Activated T-cell treated with anti-CD3 and anti-CD28 coated beads for 48 hours (primary cell): ENCODE measurements at regions not wholly inside any gene's neighbourhood (a gene's known extent, or its start where the extent isn't known, plus 50 kb on each side); places are given as distances from the start of the nearest gene placed in this dataset.

Experiments used
- DNase-seq: peaks from one replicate; pipeline ENCODE4 v3.0.0-alpha.2; 2020; ENCODE audit warnings: low read depth

GRCh38 chr3:34793057-34793456, 846.3 kb upstream of the ARPP21 start:
- DNase-seq: no peak

- no peak for DNase-seq
Measured at GRCh38 chr3:34807611-34808010, 831.7 kb upstream of the ARPP21 start.

- no peak for DNase-seq
Measured at GRCh38 chr3:34808287-34808686, 831.0 kb upstream of the ARPP21 start.

GRCh38 chr3:34828847-34829246, 810.5 kb upstream of the ARPP21 start:
- DNase-seq: no peak

GRCh38 chr3:34832865-34833508, 806.3 kb upstream of the ARPP21 start:
- no peak for DNase-seq

GRCh38 chr3:34837848-34838741, 801.2 kb upstream of the ARPP21 start:
- DNase-seq: no peak

- no peak for DNase-seq
Measured at GRCh38 chr3:34842706-34843480, 796.4 kb upstream of the ARPP21 start.

- no peak for DNase-seq
Measured at GRCh38 chr3:34844323-34844620, 795.1 kb upstream of the ARPP21 start.

GRCh38 chr3:34851137-34851536, 788.2 kb upstream of the ARPP21 start:
- DNase-seq: no peak

GRCh38 chr3:34852844-34853439, 786.4 kb upstream of the ARPP21 start:
- no peak for DNase-seq

- DNase-seq: no peak
Measured at GRCh38 chr3:34856081-34856947, 783.0 kb upstream of the ARPP21 start.

GRCh38 chr3:34858067-34858660, 781.2 kb upstream of the ARPP21 start:
- no peak for DNase-seq

- no peak for DNase-seq
Measured at GRCh38 chr3:34859746-34860145, 779.6 kb upstream of the ARPP21 start.

- no peak for DNase-seq
Measured at GRCh38 chr3:34862456-34862855, 776.9 kb upstream of the ARPP21 start.

GRCh38 chr3:34863485-34863884, 775.8 kb upstream of the ARPP21 start:
- DNase-seq: no peak

- no peak for DNase-seq
Measured at GRCh38 chr3:34864011-34864410, 775.3 kb upstream of the ARPP21 start.

GRCh38 chr3:34865346-34865745, 774.0 kb upstream of the ARPP21 start:
- DNase-seq: no peak

- DNase-seq: no peak
Measured at GRCh38 chr3:34868935-34869334, 770.4 kb upstream of the ARPP21 start.

GRCh38 chr3:34869696-34870095, 769.6 kb upstream of the ARPP21 start:
- DNase-seq: no peak

GRCh38 chr3:34872406-34872805, 766.9 kb upstream of the ARPP21 start:
- DNase-seq: no peak

GRCh38 chr3:34876997-34877396, 762.3 kb upstream of the ARPP21 start:
- DNase-seq: no peak
